ENCODE measurements at regions not wholly inside any gene's neighbourhood (a gene's known extent, or its start where the extent isn't known, plus 50 kb on each side); places are given as distances from the start of the nearest gene placed in this dataset.

GRCh38 chr17:65438708-65439294, 122.6 kb downstream of the AXIN2 start:
- Mint-ChIP-seq H3K4me1 (peaks cover 3 to 11% (median 7%) of the 10 kb centered on the region in 7 donors), H3K4me3 (no peak overlapping the region), H3K9me3 (no peaks in the 10 kb centered on the region), H3K27ac (no peak overlapping the region), H3K27me3 (peaks cover 10 to 41% (median 21%) of the 10 kb centered on the region in 5 donors), H3K36me3 (peaks cover 0 to 3% (median 0%) of the 10 kb centered on the region in 5 donors)
- DNase-seq (no peak), ATAC-seq (no peak)
- ChIA-PET CTCF (interaction anchor here (0.6 kb wide), 1 partner anchor 247 kb away, joined by 3 read pairs; no protein-coding TSS in a partner anchor), POLR2A (no interaction called here)
- Histone ChIP-seq H3K27me3 (ENCODE audit: control insufficient read depth in 2 of 2, insufficient read depth in 2 of 2, low read length in 2 of 2) (no peaks in the 10 kb centered on the region), H3K36me3 (ENCODE audit: control insufficient read depth in 2 of 3, insufficient read depth in 3 of 3, low read length in 3 of 3) (no peaks in the 10 kb centered on the region), H3K9me3 (ENCODE audit: control insufficient read depth in 2 of 3, low read length in 3 of 3) (no peaks in the 10 kb centered on the region), H3K4me1 (ENCODE audit: control insufficient read depth in 2 of 2, insufficient read depth in 2 of 2, low read length in 2 of 2) (peaks cover 0 to 6% of the 10 kb centered on the region in 2 donors), H3K27ac (ENCODE audit: low read depth, low read length) (no peak overlapping the region), H3K4me3 (ENCODE audit: low read length) (no peak overlapping the region)
- intact Hi-C loops (cut with micrococcal nuclease) = no loop called here

DNA sequence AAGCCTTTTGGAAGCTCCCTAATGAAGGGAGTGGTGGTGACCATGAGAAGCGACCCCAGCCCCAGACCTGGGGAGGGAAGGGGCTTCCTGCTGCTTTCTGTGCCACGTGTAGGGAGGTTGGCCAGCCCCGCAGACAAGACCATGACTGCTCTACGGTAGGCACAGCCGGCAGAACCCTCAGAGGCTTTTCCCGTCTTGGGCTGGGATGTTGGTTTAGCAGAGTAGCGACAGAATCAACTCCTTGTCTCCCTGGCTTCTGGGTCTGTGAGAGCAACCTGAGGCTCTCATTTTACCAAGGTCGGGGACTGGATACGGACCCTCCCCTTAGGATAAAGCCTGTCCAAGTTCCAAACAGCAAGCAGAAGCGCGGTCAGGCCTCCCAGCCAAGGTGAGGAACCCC, 123.3 kb downstream of the AXIN2 start:
- Histone ChIP-seq H3K36me3 (ENCODE audit: control insufficient read depth in 2 of 3, insufficient read depth in 3 of 3, low read length in 3 of 3) (no peaks in the 10 kb centered on the region), H3K27ac (ENCODE audit: low read depth, low read length) (no peak overlapping the region), H3K4me1 (ENCODE audit: control insufficient read depth in 2 of 2, insufficient read depth in 2 of 2, low read length in 2 of 2) (peaks cover 0 to 12% of the 10 kb centered on the region in 2 donors), H3K4me3 (ENCODE audit: low read length) (no peak overlapping the region), H3K9me3 (ENCODE audit: control insufficient read depth in 2 of 3, low read length in 3 of 3) (no peaks in the 10 kb centered on the region), H3K27me3 (ENCODE audit: control insufficient read depth in 2 of 2, insufficient read depth in 2 of 2, low read length in 2 of 2) (no peaks in the 10 kb centered on the region)
- POLR2A ChIA-PET = no interaction called here
- Mint-ChIP-seq H3K9me3 (peaks cover 0 to 3% (median 0%) of the 10 kb centered on the region in 11 donors), H3K4me3 (no peak overlapping the region), H3K27me3 (peaks cover 8 to 39% (median 19%) of the 10 kb centered on the region in 5 donors), H3K36me3 (peaks cover 0 to 3% (median 0%) of the 10 kb centered on the region in 5 donors), H3K27ac (no peak overlapping the region), H3K4me1 (peaks cover 3 to 17% (median 14%) of the 10 kb centered on the region in 7 donors)
- ATAC-seq = no peak
- no peak for DNase-seq
- intact Hi-C loops (cut with micrococcal nuclease) = no loop called here
- CTCF ChIA-PET = no interaction called here

GRCh38 chr17:65436871-65437270, 124.6 kb downstream of the AXIN2 start:
- Mint-ChIP-seq H3K36me3 (peaks cover 2 to 7% (median 3%) of the 10 kb centered on the region in 5 donors), H3K27ac (no peak overlapping the region), H3K9me3 (peaks cover 0 to 11% (median 5%) of the 10 kb centered on the region in 11 donors), H3K27me3 (peaks cover 8 to 39% (median 17%) of the 10 kb centered on the region in 5 donors), H3K4me1 (peaks cover 3 to 22% (median 16%) of the 10 kb centered on the region in 7 donors), H3K4me3 (no peak overlapping the region)
- ChIA-PET POLR2A (no interaction called here), CTCF (no interaction called here)
- H3K4me3 ChIP-seq (ENCODE audit: low read length) = no peak overlapping the region
- H3K36me3 ChIP-seq (ENCODE audit: control insufficient read depth in 2 of 3, insufficient read depth in 3 of 3, low read length in 3 of 3) = no peaks in the 10 kb centered on the region
- no peak overlapping the region for H3K27ac ChIP-seq (ENCODE audit: low read depth, low read length)
- ATAC-seq (no peak), DNase-seq (no peak)
- H3K4me1 ChIP-seq (ENCODE audit: control insufficient read depth in 2 of 2, insufficient read depth in 2 of 2, low read length in 2 of 2) = peaks cover 0 to 12% of the 10 kb centered on the region in 2 donors
- intact Hi-C loops (cut with micrococcal nuclease) = no loop called here
- H3K9me3 ChIP-seq (ENCODE audit: control insufficient read depth in 2 of 3, low read length in 3 of 3) = no peaks in the 10 kb centered on the region
- H3K27me3 ChIP-seq (ENCODE audit: control insufficient read depth in 2 of 2, insufficient read depth in 2 of 2, low read length in 2 of 2) = no peaks in the 10 kb centered on the region

DNA sequence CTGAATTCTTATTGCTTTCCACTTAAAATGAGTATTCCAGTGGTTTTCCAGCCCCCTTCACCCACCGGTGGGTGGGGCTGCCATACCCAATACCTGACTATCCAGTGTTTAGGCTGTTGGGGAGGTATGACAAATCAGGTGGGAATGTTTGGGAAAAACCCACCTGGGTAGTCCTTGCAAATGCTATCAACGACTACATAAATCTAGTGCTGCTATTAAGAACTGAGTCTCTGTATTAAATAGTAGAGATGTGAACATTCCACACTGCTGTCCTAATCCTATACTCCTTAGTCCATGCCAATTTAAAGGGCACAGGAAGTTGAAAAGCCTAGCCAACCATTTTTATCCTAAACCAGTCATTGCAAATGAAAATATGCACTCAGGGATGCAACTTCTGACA, 126.6 kb downstream of the AXIN2 start:
- H3K4me1 Mint-ChIP-seq = peaks cover 3 to 41% (median 29%) of the 10 kb centered on the region in 7 donors
- ChIA-PET CTCF (no interaction called here), POLR2A (interaction anchor here (0.7 kb wide), 1 partner anchor 30 kb away, joined by 3 read pairs; no protein-coding TSS in a partner anchor)
- Histone ChIP-seq H3K27me3 (ENCODE audit: control insufficient read depth in 2 of 2, insufficient read depth in 2 of 2, low read length in 2 of 2) (no peaks in the 10 kb centered on the region), H3K4me1 (ENCODE audit: control insufficient read depth in 2 of 2, insufficient read depth in 2 of 2, low read length in 2 of 2) (peaks cover 0 to 20% of the 10 kb centered on the region in 2 donors), H3K9me3 (ENCODE audit: control insufficient read depth in 2 of 3, low read length in 3 of 3) (peaks cover 0 to 7% (median 0%) of the 10 kb centered on the region in 3 experiments), H3K4me3 (ENCODE audit: low read length) (no peak overlapping the region), H3K36me3 (ENCODE audit: control insufficient read depth in 2 of 3, insufficient read depth in 3 of 3, low read length in 3 of 3) (no peaks in the 10 kb centered on the region), H3K27ac (ENCODE audit: low read depth, low read length) (no peak overlapping the region)
- H3K4me3 Mint-ChIP-seq = no peak overlapping the region
- no peak overlapping the region for H3K27ac Mint-ChIP-seq
- DNase-seq = no peak
- H3K9me3 Mint-ChIP-seq = peaks cover 0 to 16% (median 7%) of the 10 kb centered on the region in 11 donors
- intact Hi-C loops (cut with micrococcal nuclease) = no loop called here
- peaks cover 4 to 7% (median 7%) of the 10 kb centered on the region in 5 donors for H3K36me3 Mint-ChIP-seq
- ATAC-seq = no peak
- peaks cover 7 to 33% (median 15%) of the 10 kb centered on the region in 5 donors for H3K27me3 Mint-ChIP-seq

DNA sequence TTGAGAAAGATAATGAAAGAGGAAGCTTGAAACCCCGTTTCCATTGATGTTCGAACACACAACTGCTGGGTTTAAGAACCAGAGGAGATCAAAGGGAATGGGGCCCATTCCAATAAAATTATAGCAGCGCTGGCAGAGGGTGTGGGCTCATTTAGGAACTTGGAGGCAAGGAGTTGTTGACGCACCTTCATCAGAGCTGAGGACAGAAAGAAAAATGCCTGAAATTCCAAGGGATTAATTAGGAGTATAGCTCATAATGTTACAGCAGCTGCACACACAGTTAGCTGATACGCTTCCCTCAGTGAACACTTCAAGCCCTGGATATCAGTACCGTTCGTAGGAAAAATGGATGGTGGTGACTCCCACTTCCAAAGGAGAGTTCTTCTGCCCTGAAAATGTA, 127.2 kb downstream of the AXIN2 start:
- ChIA-PET CTCF (no interaction called here), POLR2A (interaction anchor here (0.7 to 0.8 kb wide), 2 partner anchors 9 to 194 kb away, joined by 4 read pairs; no protein-coding TSS in a partner anchor)

DNA sequence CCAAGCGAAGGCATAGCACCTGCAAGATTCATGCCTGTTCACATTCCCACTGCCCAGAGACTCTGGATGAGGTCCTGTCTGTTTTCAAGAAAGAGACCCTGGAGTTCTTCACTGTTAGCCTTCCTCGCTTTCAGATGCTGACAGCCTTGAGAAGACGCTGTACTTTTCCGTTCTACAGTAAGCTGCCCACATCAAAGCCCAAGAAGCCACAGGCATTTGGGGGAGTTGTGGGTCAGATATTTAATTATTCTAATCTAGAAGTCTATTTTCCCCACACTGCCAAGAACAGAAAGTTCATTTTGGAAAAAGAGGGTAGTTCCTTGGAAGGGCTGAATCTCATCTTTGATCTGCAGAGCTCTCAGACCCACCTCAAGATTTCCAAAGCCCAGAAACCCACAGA, 127.9 kb downstream of the AXIN2 start:
- no peak for ATAC-seq

More for the DNA sequence above, 127.2 kb downstream of the AXIN2 start:
- no peak for ATAC-seq
- intact Hi-C loops (cut with micrococcal nuclease) = no loop called here
- peak in 4 of 9 donors; percentile 18 to 38 (median 25) for DNase-seq
- H3K9me3 Mint-ChIP-seq = peaks cover 0 to 18% (median 7%) of the 10 kb centered on the region in 11 donors
- Histone ChIP-seq H3K36me3 (ENCODE audit: control insufficient read depth in 2 of 3, insufficient read depth in 3 of 3, low read length in 3 of 3) (no peaks in the 10 kb centered on the region), H3K4me1 (ENCODE audit: control insufficient read depth in 2 of 2, insufficient read depth in 2 of 2, low read length in 2 of 2) (peaks cover 0 to 25% of the 10 kb centered on the region in 2 donors), H3K9me3 (ENCODE audit: control insufficient read depth in 2 of 3, low read length in 3 of 3) (peaks cover 0 to 7% (median 0%) of the 10 kb centered on the region in 3 experiments), H3K27me3 (ENCODE audit: control insufficient read depth in 2 of 2, insufficient read depth in 2 of 2, low read length in 2 of 2) (no peaks in the 10 kb centered on the region), H3K4me3 (ENCODE audit: low read length) (no peak overlapping the region), H3K27ac (ENCODE audit: low read depth, low read length) (no peak overlapping the region)
- peaks cover 3 to 47% (median 35%) of the 10 kb centered on the region in 7 donors for H3K4me1 Mint-ChIP-seq
- peaks cover 4 to 7% (median 7%) of the 10 kb centered on the region in 5 donors for H3K36me3 Mint-ChIP-seq
- peak overlapping the region in 6 of 10 donors; percentile 49 to 75 (median 58) for H3K4me3 Mint-ChIP-seq
- peak overlapping the region in 2 of 9 donors; percentile 53 to 62 for H3K27ac Mint-ChIP-seq
- H3K27me3 Mint-ChIP-seq = peaks cover 5 to 30% (median 12%) of the 10 kb centered on the region in 5 donors

More for the DNA sequence above, 127.9 kb downstream of the AXIN2 start:
- ChIA-PET CTCF (no interaction called here), POLR2A (interaction anchor here (0.8 kb wide), 1 partner anchor 195 kb away, joined by 4 read pairs; no protein-coding TSS in a partner anchor)
- Histone ChIP-seq H3K4me1 (ENCODE audit: control insufficient read depth in 2 of 2, insufficient read depth in 2 of 2, low read length in 2 of 2) (peaks cover 0 to 25% of the 10 kb centered on the region in 2 donors), H3K27me3 (ENCODE audit: control insufficient read depth in 2 of 2, insufficient read depth in 2 of 2, low read length in 2 of 2) (no peaks in the 10 kb centered on the region), H3K36me3 (ENCODE audit: control insufficient read depth in 2 of 3, insufficient read depth in 3 of 3, low read length in 3 of 3) (no peaks in the 10 kb centered on the region), H3K27ac (ENCODE audit: low read depth, low read length) (no peak overlapping the region), H3K4me3 (ENCODE audit: low read length) (no peak overlapping the region), H3K9me3 (ENCODE audit: control insufficient read depth in 2 of 3, low read length in 3 of 3) (peaks cover 0 to 7% (median 0%) of the 10 kb centered on the region in 3 experiments)
- peaks cover 0 to 18% (median 7%) of the 10 kb centered on the region in 11 donors for H3K9me3 Mint-ChIP-seq
- peak overlapping the region in 2 of 9 donors; percentile 52 to 62 for H3K27ac Mint-ChIP-seq
- H3K4me1 Mint-ChIP-seq = peaks cover 3 to 48% (median 36%) of the 10 kb centered on the region in 7 donors
- no peak for DNase-seq
- H3K36me3 Mint-ChIP-seq = peaks cover 4 to 7% (median 7%) of the 10 kb centered on the region in 5 donors
- H3K4me3 Mint-ChIP-seq = peak overlapping the region in 7 of 10 donors; percentile 8 to 69 (median 49)
- peaks cover 5 to 25% (median 5%) of the 10 kb centered on the region in 5 donors for H3K27me3 Mint-ChIP-seq
- intact Hi-C loops (cut with micrococcal nuclease) = no loop called here

All from naive thymus-derived CD4-positive, alpha-beta T cell (primary cell).